HL-60 (cell line): ENCODE measurements at regions not wholly inside any gene's neighbourhood (a gene's known extent, or its start where the extent isn't known, plus 50 kb on each side); places are given as distances from the start of the nearest gene placed in this dataset.

ENCODE experiments used
- DNase-seq, 2 experiments: peaks; one replicate each; pipeline ENCODE4 v3.0.0-alpha.2; 2010 to 2020; ENCODE audit warnings: low read depth in 1 of 2, low spot score in 1 of 2
- H3K27ac ChIP-seq: fragments of 250-450 bp; sonication (Bioruptor Pico); replicated peaks from 2 replicates; pipeline ENCODE4 v1.5.1; 2020; ENCODE audit warnings: mild to moderate bottlenecking, moderate library complexity
- H3K27me3 ChIP-seq: fragments of 250-450 bp; sonication (Bioruptor Pico); 2 replicates; pipeline ENCODE4 v1.5.1; 2021; ENCODE audit warnings: mild to moderate bottlenecking, moderate library complexity; ENCODE audit not compliant: insufficient read depth, poor library complexity, severe bottlenecking
- H3K4me3 ChIP-seq: replicated peaks from 2 replicates; pipeline ENCODE4 v1.5.1; 2011; ENCODE audit warnings: mild to moderate bottlenecking, control low read depth, low read length; ENCODE audit not compliant: insufficient read depth
- GABPA ChIP-seq: IDR thresholded peaks from 2 replicates; pipeline ENCODE4 v1.6.1; 2012; ENCODE audit warnings: low read depth
- POLR2AphosphoS5 ChIP-seq: IDR thresholded peaks from 2 replicates; pipeline ENCODE4 v1.6.1; 2012; ENCODE audit warnings: low read depth
- SPI1 ChIP-seq: IDR thresholded peaks from 2 replicates; pipeline ENCODE4 v1.6.1; 2012; ENCODE audit warnings: low read depth, mild to moderate bottlenecking, borderline replicate concordance
- TF ChIP-seq, protein P1 (sequence below): IDR thresholded peaks from one replicate; pipeline ENCODE4 v1.5.1; 2011; ENCODE audit warnings: low read length, control low read depth, inconsistent platforms; ENCODE audit not compliant: insufficient read depth
- TF ChIP-seq, protein P2 (sequence below): IDR thresholded peaks from 2 replicates; pipeline ENCODE4 v1.6.1; 2012; ENCODE audit warnings: low read depth; ENCODE audit not compliant: insufficient replicate concordance

DNA sequence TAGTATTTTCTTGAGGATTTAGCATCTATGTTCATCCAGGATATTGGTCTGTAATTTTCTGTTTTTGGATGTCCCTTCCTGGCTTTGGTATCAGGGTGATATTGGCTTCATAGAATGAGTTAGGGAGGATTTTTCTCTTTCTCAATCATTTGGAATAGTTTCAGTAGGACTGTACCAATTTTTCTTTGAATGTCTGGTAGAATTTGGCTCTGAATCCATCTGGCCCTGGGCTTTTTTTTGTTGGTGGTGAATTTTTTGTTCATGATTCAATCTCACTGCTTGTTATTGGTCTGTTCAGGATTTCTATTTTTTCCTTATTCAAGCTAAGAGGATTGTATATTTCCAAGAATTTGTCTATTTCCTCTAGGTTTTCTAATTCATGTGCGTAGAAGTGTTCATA lies 192.7 kb downstream of the KIF20B start:
- DNase-seq = no peak
- Histone ChIP-seq H3K27ac (no peak overlapping the region), H3K4me3 (no peak overlapping the region), H3K27me3 (no peaks in the 10 kb centered on the region)
- no peak for TF ChIP-seq SPI1
- no peak for TF ChIP-seq POLR2AphosphoS5
- TF ChIP-seq, protein P1, sequence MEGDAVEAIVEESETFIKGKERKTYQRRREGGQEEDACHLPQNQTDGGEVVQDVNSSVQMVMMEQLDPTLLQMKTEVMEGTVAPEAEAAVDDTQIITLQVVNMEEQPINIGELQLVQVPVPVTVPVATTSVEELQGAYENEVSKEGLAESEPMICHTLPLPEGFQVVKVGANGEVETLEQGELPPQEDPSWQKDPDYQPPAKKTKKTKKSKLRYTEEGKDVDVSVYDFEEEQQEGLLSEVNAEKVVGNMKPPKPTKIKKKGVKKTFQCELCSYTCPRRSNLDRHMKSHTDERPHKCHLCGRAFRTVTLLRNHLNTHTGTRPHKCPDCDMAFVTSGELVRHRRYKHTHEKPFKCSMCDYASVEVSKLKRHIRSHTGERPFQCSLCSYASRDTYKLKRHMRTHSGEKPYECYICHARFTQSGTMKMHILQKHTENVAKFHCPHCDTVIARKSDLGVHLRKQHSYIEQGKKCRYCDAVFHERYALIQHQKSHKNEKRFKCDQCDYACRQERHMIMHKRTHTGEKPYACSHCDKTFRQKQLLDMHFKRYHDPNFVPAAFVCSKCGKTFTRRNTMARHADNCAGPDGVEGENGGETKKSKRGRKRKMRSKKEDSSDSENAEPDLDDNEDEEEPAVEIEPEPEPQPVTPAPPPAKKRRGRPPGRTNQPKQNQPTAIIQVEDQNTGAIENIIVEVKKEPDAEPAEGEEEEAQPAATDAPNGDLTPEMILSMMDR = no peak
- TF ChIP-seq, protein P2, sequence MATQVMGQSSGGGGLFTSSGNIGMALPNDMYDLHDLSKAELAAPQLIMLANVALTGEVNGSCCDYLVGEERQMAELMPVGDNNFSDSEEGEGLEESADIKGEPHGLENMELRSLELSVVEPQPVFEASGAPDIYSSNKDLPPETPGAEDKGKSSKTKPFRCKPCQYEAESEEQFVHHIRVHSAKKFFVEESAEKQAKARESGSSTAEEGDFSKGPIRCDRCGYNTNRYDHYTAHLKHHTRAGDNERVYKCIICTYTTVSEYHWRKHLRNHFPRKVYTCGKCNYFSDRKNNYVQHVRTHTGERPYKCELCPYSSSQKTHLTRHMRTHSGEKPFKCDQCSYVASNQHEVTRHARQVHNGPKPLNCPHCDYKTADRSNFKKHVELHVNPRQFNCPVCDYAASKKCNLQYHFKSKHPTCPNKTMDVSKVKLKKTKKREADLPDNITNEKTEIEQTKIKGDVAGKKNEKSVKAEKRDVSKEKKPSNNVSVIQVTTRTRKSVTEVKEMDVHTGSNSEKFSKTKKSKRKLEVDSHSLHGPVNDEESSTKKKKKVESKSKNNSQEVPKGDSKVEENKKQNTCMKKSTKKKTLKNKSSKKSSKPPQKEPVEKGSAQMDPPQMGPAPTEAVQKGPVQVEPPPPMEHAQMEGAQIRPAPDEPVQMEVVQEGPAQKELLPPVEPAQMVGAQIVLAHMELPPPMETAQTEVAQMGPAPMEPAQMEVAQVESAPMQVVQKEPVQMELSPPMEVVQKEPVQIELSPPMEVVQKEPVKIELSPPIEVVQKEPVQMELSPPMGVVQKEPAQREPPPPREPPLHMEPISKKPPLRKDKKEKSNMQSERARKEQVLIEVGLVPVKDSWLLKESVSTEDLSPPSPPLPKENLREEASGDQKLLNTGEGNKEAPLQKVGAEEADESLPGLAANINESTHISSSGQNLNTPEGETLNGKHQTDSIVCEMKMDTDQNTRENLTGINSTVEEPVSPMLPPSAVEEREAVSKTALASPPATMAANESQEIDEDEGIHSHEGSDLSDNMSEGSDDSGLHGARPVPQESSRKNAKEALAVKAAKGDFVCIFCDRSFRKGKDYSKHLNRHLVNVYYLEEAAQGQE = no peak
- TF ChIP-seq GABPA = no peak

DNA sequence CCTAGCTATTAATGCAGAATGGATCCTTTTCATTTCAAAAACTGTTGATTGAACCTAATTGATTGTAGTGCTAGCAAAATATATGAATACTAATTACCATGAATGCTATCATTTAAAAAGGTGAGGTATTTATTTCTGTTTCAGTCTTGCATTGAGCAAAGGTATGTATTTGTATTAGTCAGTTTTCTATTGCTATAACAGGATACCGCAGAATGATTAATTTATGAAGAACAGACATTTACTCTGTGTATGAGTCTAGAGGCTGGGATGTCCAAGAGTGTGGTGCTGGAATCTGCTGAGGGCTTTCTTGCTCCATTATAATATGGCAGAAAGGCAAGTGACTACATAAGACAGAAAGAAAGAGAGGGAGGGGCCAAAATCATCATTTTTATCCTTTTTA lies 199.2 kb downstream of the KIF20B start:
- H3K4me3 ChIP-seq = no peak overlapping the region
- no peak for DNase-seq
- no peak overlapping the region for H3K27ac ChIP-seq
- peaks cover 4% of the 10 kb centered on the region for H3K27me3 ChIP-seq
- no peak for TF ChIP-seq POLR2AphosphoS5
- TF ChIP-seq SPI1 = no peak
- TF ChIP-seq GABPA = no peak

DNA sequence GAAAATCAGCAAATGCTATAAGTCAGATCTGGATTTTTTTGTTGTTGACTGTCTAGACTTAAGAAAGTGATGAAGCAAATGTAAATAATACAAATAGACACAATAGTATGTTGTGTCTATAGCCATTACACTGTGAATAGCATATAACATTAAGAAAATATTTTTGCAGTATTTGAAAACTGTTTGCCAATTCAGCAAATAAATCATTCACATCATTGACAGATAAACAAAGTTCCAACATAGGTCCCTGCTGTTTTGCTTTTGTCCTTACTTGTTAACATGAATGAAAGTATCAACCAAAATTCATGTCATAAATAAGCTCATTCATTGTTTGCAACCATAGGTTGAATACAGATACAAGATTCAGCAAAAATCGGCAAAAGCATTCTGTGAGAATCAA lies 200.5 kb downstream of the KIF20B start:
- Histone ChIP-seq H3K27ac (no peak overlapping the region), H3K27me3 (peaks cover 4% of the 10 kb centered on the region), H3K4me3 (no peak overlapping the region)
- no peak for DNase-seq
- TF ChIP-seq GABPA (no peak), POLR2AphosphoS5 (no peak), SPI1 (no peak)
- TF ChIP-seq, protein P1 = no peak
- TF ChIP-seq, protein P2 = no peak

DNA sequence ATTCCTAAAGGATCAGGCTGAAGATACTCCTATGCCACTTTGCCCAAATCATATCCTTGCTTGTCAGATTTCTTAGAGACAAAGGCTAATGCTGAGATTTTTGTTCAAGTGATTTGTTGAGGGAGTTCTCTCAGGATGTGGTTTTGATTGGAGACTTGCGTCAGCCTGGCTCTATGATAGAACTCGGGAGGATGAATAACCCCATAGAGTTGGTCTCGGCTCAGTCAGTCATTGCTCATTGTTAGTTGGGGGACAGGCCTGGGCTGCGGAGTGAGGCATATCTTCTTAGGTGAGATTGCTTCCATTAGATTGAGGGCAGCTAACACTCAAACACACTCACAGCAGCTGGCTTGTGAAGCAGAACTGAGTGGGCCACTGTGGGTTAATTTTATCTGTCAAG lies 203.4 kb downstream of the KIF20B start:
- no peak for DNase-seq

More for the DNA sequence above, 203.4 kb downstream of the KIF20B start:
- H3K4me3 ChIP-seq = no peak overlapping the region
- H3K27me3 ChIP-seq = peaks cover 4% of the 10 kb centered on the region
- TF ChIP-seq, protein P1 = no peak
- no peak overlapping the region for H3K27ac ChIP-seq
